ENCODE measurements at regions not wholly inside any gene's neighbourhood (a gene's known extent, or its start where the extent isn't known, plus 50 kb on each side); places are given as distances from the start of the nearest gene placed in this dataset.

- intact Hi-C loops (cut with DNase I), result no loop called here
- no peak for DNase-seq (ENCODE audit: low spot score)
These were observed 804.6 kb upstream of the RAG2 start for GRCh38 chr11:37402663-37403062.

GRCh38 chr11:37394236-37394870, 796.3 kb upstream of the RAG2 start:
- intact Hi-C loops (cut with DNase I), result no loop called here
- DNase-seq (ENCODE audit: low spot score), result no peak

GRCh38 chr11:37391615-37392014, 793.6 kb upstream of the RAG2 start:
- intact Hi-C loops (cut with DNase I), result no loop called here
- DNase-seq (ENCODE audit: low spot score), result no peak

- DNase-seq (ENCODE audit: low spot score), result no peak
- intact Hi-C loops (cut with DNase I), result no loop called here
These were observed 792.6 kb upstream of the RAG2 start for GRCh38 chr11:37390576-37391083.

GRCh38 chr11:37378958-37379357, 780.9 kb upstream of the RAG2 start:
- intact Hi-C loops (cut with DNase I), result no loop called here
- DNase-seq (ENCODE audit: low spot score), result no peak

- intact Hi-C loops (cut with DNase I), result no loop called here
These were observed 774.6 kb upstream of the RAG2 start for GRCh38 chr11:37372667-37373066.

GRCh38 chr11:37371346-37371970, 773.4 kb upstream of the RAG2 start:
- DNase-seq (ENCODE audit: low spot score), result no peak
- intact Hi-C loops (cut with DNase I), result no loop called here

More at GRCh38 chr11:37372667-37373066, 774.6 kb upstream of the RAG2 start:
- DNase-seq (ENCODE audit: low spot score), result no peak

- no peak for DNase-seq (ENCODE audit: low spot score)
- intact Hi-C loops (cut with DNase I), result no loop called here
These were observed 772.8 kb upstream of the RAG2 start for GRCh38 chr11:37370817-37371216.

- DNase-seq (ENCODE audit: low spot score), result no peak
- intact Hi-C loops (cut with DNase I), result no loop called here
These were observed 766.3 kb upstream of the RAG2 start for GRCh38 chr11:37364246-37364839.

GRCh38 chr11:37353192-37353591, 755.2 kb upstream of the RAG2 start:
- no peak for DNase-seq (ENCODE audit: low spot score)
- intact Hi-C loops (cut with DNase I), result no loop called here

GRCh38 chr11:37352485-37352884, 754.4 kb upstream of the RAG2 start:
- no peak for DNase-seq (ENCODE audit: low spot score)
- intact Hi-C loops (cut with DNase I), result no loop called here

GRCh38 chr11:37343290-37343689, 745.3 kb upstream of the RAG2 start:
- intact Hi-C loops (cut with DNase I), result no loop called here
- DNase-seq (ENCODE audit: low spot score), result no peak

- intact Hi-C loops (cut with DNase I), result no loop called here
- no peak for DNase-seq (ENCODE audit: low spot score)
These were observed 738.4 kb upstream of the RAG2 start for GRCh38 chr11:37336401-37336800.

GRCh38 chr11:37333345-37333744, 735.3 kb upstream of the RAG2 start:
- intact Hi-C loops (cut with DNase I), result no loop called here

GRCh38 chr11:37323843-37324242, 725.8 kb upstream of the RAG2 start:
- intact Hi-C loops (cut with DNase I), result no loop called here
- no peak for DNase-seq (ENCODE audit: low spot score)

More at GRCh38 chr11:37333345-37333744, 735.3 kb upstream of the RAG2 start:
- DNase-seq (ENCODE audit: low spot score), result no peak

GRCh38 chr11:37322333-37323194, 724.5 kb upstream of the RAG2 start:
- intact Hi-C loops (cut with DNase I), result no loop called here
- DNase-seq (ENCODE audit: low spot score), result no peak

GRCh38 chr11:37320921-37321320, 722.9 kb upstream of the RAG2 start:
- no peak for DNase-seq (ENCODE audit: low spot score)
- intact Hi-C loops (cut with DNase I), result no loop called here

GRCh38 chr11:37317803-37318202, 719.8 kb upstream of the RAG2 start:
- DNase-seq (ENCODE audit: low spot score), result no peak
- intact Hi-C loops (cut with DNase I), result no loop called here

GRCh38 chr11:37313266-37313665, 715.2 kb upstream of the RAG2 start:
- intact Hi-C loops (cut with DNase I), result no loop called here
- DNase-seq (ENCODE audit: low spot score), result no peak

GRCh38 chr11:37306563-37306962, 708.5 kb upstream of the RAG2 start:
- intact Hi-C loops (cut with DNase I), result no loop called here
- no peak for DNase-seq (ENCODE audit: low spot score)

Measured in posterior vena cava (tissue), 2 donors.